Smooth muscle cell of the brain vasculature (primary cell): ENCODE measurements at regions not wholly inside any gene's neighbourhood (a gene's known extent, or its start where the extent isn't known, plus 50 kb on each side); places are given as distances from the start of the nearest gene placed in this dataset.

Experiments used
- DNase-seq: peaks from one replicate; pipeline ENCODE4 v3.0.0-alpha.2; 2012; ENCODE audit warnings: low read depth, low spot score

DNA sequence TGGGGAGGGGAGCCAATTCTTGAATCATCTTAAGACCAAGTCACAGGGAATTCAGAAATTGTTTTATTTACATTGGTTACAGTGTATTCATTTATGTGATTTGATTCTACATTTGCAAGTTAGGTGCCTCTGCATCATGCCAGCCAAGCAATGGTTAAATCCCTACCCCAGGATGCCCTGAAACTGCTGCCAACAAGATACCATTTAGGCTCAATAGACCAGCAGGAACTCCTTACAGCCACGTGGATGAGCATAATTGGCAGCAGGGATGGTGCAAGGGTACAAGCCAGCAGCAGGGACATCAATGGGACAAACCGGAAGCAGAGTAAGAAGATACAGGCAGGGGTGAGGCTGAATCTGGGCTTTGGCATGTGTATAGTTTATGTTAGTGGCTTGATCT, 72.4 kb upstream of the NBEA start:
- DNase-seq, result no peak

DNA sequence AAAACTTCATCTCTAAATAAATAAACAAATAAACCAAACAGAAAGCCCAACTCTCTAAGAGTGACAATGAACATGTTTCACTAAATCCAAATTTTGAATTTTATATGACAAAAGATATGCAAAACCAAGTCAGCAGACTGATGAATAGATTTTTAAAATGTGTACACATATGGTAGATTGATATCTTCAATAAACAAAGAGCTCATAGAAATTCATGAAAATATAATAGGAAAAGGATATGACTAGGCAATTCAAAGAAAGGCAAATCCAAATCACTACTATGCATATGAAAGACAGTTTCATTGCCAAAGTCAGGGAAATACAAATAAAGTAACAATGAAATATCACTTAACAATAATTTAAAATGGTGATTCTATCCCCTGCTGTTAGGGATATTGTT, 63.7 kb upstream of the NBEA start:
- DNase-seq, result no peak

DNA sequence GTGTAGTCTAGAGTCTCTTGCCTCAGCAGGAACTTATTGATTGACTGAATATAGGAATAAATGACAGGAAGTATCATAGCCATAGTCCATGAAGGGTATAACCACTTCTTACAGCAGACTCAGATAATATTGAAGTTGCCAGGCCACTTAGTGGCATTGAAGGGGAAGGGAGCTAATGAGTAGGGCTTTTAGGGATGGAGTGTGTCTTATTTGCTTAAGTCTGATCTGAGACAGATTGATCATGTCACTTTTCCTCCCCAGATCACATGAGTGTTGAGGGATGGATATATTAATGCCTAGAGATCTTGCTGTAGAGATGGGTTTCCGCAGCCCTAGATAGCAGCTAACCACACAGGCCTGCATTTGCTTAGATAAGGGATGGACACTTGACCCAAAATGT, 62.2 kb upstream of the NBEA start:
- no peak for DNase-seq

DNA sequence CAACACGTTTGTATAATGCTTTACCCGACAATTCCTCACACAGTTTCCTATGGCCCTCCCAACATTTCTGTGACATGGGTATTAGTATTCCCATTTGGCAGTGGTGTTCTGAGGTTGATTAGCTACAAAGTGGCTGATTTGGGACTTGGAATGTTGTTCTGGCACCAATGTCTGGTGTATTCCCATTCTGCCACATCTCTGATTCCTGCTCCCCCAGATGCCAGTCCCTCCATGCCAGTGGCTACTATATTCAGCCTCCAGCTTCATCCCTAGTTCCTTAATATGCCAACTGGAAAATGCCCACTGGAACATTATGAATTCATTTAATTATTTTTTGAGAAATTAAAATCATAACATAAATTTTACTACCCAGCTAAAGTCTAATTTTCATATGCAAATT, 60.6 kb upstream of the NBEA start:
- no peak for DNase-seq

DNA sequence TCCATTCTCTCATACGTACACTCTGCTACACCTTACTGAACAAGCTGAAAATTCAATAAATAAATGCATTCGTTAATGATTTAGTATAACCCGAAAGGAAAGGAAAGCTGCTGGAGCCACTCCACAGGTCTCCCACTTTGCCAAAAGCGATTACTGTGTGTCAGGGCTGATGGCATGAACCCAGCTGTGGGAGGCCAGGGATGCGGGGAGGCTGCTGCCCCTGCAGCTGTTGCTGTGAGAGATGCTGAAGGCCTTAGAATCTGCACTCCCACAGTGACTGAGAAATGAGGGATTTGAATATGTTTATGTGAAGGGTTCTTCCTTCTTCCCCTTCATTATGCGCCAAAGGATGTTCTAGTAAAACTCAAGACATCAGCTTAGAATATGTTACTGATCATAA, 58.7 kb upstream of the NBEA start:
- no peak for DNase-seq

DNA sequence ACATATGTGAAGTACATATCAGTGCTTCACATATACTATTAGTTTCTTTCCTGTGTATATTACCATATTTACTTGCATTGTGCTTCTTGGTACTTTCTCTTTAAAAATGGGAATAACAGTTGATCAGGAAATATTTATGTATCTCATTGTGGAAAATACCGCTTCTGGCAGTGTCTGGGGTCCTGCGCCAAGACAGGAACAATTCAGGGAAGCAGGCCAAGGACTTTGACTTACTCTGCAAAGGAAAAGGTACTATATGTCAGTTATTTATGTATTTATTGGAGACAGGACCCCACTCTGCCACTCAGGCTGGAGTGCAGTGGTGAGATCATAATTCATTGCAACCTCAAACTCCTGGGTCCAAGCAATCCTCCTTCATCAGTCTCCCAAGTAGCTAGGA, 57.7 kb upstream of the NBEA start:
- DNase-seq, result no peak

DNA sequence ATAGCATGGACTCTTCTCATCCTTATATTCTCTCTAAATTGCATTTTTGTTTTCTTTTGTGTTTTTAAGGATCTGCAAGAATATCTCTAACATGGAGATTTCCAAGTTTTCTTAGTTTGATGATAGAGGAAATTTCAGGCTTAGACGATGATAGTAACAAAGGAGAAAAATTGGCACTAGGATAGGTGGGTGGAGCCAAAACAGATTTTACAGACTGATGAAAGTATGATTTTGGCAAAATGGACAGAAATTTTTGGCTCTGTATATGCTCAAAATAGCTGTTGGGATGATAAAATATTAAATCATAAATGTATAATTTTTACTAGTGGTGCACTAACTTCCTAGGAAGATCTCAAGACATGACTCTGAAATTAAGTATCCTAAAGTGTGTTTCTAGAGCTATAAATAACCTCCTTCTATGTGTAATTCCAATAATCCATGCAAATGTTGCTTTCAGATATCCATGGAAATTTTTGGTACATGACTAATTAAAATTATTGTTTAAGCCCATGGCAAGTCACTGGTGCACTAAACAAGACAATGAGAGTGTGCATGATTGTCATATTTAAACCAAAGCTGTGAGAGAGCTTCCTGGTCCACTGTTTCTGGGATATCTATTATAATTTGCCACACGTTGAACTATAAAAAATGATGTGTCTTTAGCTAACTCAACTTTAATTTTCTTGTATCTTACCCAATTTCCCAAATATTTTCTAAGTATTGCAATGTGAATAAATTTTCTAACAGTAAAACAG, 55.8 kb upstream of the NBEA start:
- DNase-seq, result no peak

DNA sequence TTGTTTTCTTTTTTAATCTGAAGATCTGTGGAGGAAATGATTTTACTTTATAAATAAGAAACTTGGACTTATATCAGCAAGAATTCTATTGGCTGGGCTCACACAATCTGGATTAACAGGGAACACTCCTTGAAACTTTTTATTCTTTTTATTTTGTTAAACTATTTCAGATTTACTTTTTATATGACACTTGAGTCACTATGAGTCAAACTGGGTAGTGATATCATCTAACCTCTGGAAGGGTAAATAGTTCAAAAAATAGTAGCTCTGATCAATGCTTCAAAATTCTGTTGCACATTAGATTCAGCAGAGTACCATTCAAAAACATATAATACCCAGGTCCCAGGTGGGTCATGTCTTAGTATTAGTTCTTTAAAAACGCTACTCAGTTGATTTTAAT, 55.1 kb upstream of the NBEA start:
- no peak for DNase-seq
